SU-DHL-6 (cell line): ENCODE measurements at regions not wholly inside any gene's neighbourhood (a gene's known extent, or its start where the extent isn't known, plus 50 kb on each side); places are given as distances from the start of the nearest gene placed in this dataset.

Experiments used
- H2AFZ ChIP-seq: fragments of 200-600 bp; sonication (generic); 2 replicates; pipeline ENCODE4 v1.6.1; 2014; ENCODE audit warnings: low read depth, mild to moderate bottlenecking, moderate library complexity, mixed read lengths, antibody characterized with exemption, low read length; ENCODE audit not compliant: severe bottlenecking
- H3F3A ChIP-seq: fragments of 200-600 bp; shearing (Covaris generic); 2 replicates; pipeline ENCODE4 v1.6.0; 2016; ENCODE audit warnings: antibody characterized with exemption, mild to moderate bottlenecking; ENCODE audit not compliant: insufficient read depth
- H3K27ac ChIP-seq: fragments of 200-600 bp; sonication (generic); 2 replicates; pipeline ENCODE4 v1.5.1; 2016; ENCODE audit warnings: low read depth, mild to moderate bottlenecking, low read length, moderate library complexity, mixed read lengths
- H3K27me3 ChIP-seq: fragments of 200-600 bp; sonication (generic), shearing (Covaris generic); 2 replicates; pipeline ENCODE4 v1.6.0; 2014; ENCODE audit warnings: mild to moderate bottlenecking, low read length
- H3K36me3 ChIP-seq: fragments of 200-600 bp; sonication (generic); 2 replicates; pipeline ENCODE4 v1.6.1; 2014; ENCODE audit warnings: mild to moderate bottlenecking, low read length, mixed read lengths
- H3K4me2 ChIP-seq: fragments of 300-600, 200-600 bp; shearing (Covaris generic), sonication (generic); 2 replicates; pipeline ENCODE4 v1.6.0; 2014; ENCODE audit warnings: low read length, low read depth, mild to moderate bottlenecking; ENCODE audit not compliant: poor library complexity, severe bottlenecking
- H3K4me3 ChIP-seq: fragments of 200-600 bp; sonication (generic); 2 replicates; pipeline ENCODE4 v1.5.1; 2014; ENCODE audit warnings: antibody characterized with exemption, low read length, mild to moderate bottlenecking, mixed read lengths; ENCODE audit not compliant: insufficient read depth, poor library complexity, severe bottlenecking
- H3K79me2 ChIP-seq: fragments of 200-600 bp; sonication (generic); 2 replicates; pipeline ENCODE4 v1.6.1; 2014; ENCODE audit warnings: mild to moderate bottlenecking, low read length, moderate library complexity; ENCODE audit not compliant: insufficient read depth
- H3K9ac ChIP-seq: fragments of 200-600 bp; sonication (generic); 2 replicates; pipeline ENCODE4 v1.7.0; 2014; ENCODE audit warnings: mild to moderate bottlenecking, low read length
- H3K9me2 ChIP-seq: fragments of 200-600 bp; sonication (generic); replicated peaks from 2 replicates; pipeline ENCODE4 v1.6.1; 2014; ENCODE audit warnings: low read length; ENCODE audit not compliant: insufficient read depth
- H3K9me3 ChIP-seq: fragments of 200-600 bp; sonication (generic); 2 replicates; pipeline ENCODE4 v1.6.1; 2014; ENCODE audit warnings: low read length, mixed read lengths; ENCODE audit not compliant: insufficient read depth
- H4K20me1 ChIP-seq: fragments of 200-600 bp; sonication (generic); 2 replicates; pipeline ENCODE4 v1.6.1; 2014; ENCODE audit warnings: low read depth, mild to moderate bottlenecking, antibody characterized with exemption, low read length, moderate library complexity, mixed read lengths
- CTCF ChIP-seq: fragments of 200-600 bp; sonication (generic); IDR thresholded peaks from one replicate; pipeline ENCODE4 v1.5.1; 2017; ENCODE audit warnings: antibody characterized with exemption, mild to moderate bottlenecking, low read length, moderate library complexity; ENCODE audit not compliant: insufficient read depth, poor library complexity, severe bottlenecking
- EZH2phosphoT487 ChIP-seq: fragments of 200-600 bp; sonication (generic), shearing (Covaris generic); conservative IDR thresholded peaks from 2 replicates; pipeline ENCODE4 v1.6.1; 2018; ENCODE audit warnings: mild to moderate bottlenecking, antibody characterized with exemption, low read length, moderate library complexity, mixed read lengths

- H3K36me3 ChIP-seq = no peaks in the 10 kb centered on the region
- H3K27me3 ChIP-seq = no peaks in the 10 kb centered on the region
- no peaks in the 10 kb centered on the region for H3K9me3 ChIP-seq
- H2AFZ ChIP-seq = no peak overlapping the region
- no peak overlapping the region for H3K4me3 ChIP-seq
- no peak overlapping the region for H3K9ac ChIP-seq
- TF ChIP-seq EZH2phosphoT487 = no peak
- TF ChIP-seq CTCF = no peak
- no peak overlapping the region for H3K27ac ChIP-seq
- no peaks in the 10 kb centered on the region for H3F3A ChIP-seq
- no peaks in the 10 kb centered on the region for H3K9me2 ChIP-seq
- no peaks in the 10 kb centered on the region for H3K79me2 ChIP-seq
- no peaks in the 10 kb centered on the region for H4K20me1 ChIP-seq
- H3K4me2 ChIP-seq = no peak overlapping the region
These were observed 932.7 kb downstream of the TFAP2A start for GRCh38 chr6:9482030-9482738.

- H3K27me3 ChIP-seq = no peaks in the 10 kb centered on the region
- H3K9ac ChIP-seq = no peak overlapping the region
- H3K9me2 ChIP-seq = no peaks in the 10 kb centered on the region
- no peak overlapping the region for H3K27ac ChIP-seq
- H3K9me3 ChIP-seq = no peaks in the 10 kb centered on the region
- no peak overlapping the region for H3K4me2 ChIP-seq
- H3K4me3 ChIP-seq = no peak overlapping the region
- no peaks in the 10 kb centered on the region for H3K79me2 ChIP-seq
- no peak overlapping the region for H2AFZ ChIP-seq
- no peaks in the 10 kb centered on the region for H4K20me1 ChIP-seq
- H3K36me3 ChIP-seq = no peaks in the 10 kb centered on the region
- no peak for TF ChIP-seq EZH2phosphoT487
- H3F3A ChIP-seq = no peaks in the 10 kb centered on the region
These were observed 933.4 kb downstream of the TFAP2A start for GRCh38 chr6:9481292-9482029.

DNA sequence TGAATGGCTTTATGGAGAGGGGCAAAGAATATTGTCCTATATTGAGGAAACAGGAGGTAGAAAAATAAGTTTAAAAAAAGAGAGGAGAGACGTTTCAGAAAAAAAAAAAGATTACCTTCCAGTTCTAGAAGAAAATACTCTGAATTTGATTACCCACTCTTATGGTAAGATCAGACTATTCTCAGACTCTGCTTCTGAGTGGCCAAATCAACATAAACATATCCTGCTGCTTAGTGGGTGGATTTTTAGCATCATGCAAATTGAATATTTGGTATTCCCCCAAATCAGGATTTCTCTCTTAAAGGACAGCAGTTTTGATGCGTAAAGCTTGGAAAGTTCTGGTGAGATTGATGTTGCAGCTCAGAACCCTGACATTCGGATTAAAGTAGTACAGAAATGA, 946.6 kb downstream of the TFAP2A start:
- Histone ChIP-seq H3K9ac (no peak overlapping the region), H2AFZ (no peak overlapping the region), H3K9me2 (no peaks in the 10 kb centered on the region), H3F3A (no peaks in the 10 kb centered on the region), H3K9me3 (no peaks in the 10 kb centered on the region), H3K79me2 (no peaks in the 10 kb centered on the region), H3K27ac (no peak overlapping the region), H3K4me2 (no peak overlapping the region), H3K27me3 (no peaks in the 10 kb centered on the region), H4K20me1 (no peaks in the 10 kb centered on the region), H3K36me3 (no peaks in the 10 kb centered on the region), H3K4me3 (no peak overlapping the region)
- no peak for TF ChIP-seq EZH2phosphoT487
- no peak for TF ChIP-seq CTCF

- Histone ChIP-seq H3K9ac (no peak overlapping the region), H3K27ac (no peak overlapping the region), H3K4me3 (no peak overlapping the region), H3K27me3 (no peaks in the 10 kb centered on the region), H3K36me3 (no peaks in the 10 kb centered on the region), H3K79me2 (no peaks in the 10 kb centered on the region), H3F3A (no peaks in the 10 kb centered on the region), H4K20me1 (no peaks in the 10 kb centered on the region), H3K4me2 (no peak overlapping the region), H2AFZ (no peak overlapping the region), H3K9me3 (no peaks in the 10 kb centered on the region), H3K9me2 (no peaks in the 10 kb centered on the region)
- TF ChIP-seq CTCF (no peak), EZH2phosphoT487 (no peak)
These were observed 947.1 kb downstream of the TFAP2A start for GRCh38 chr6:9467741-9468140.
